AG04450 (cell line): ENCODE measurements at regions not wholly inside any gene's neighbourhood (a gene's known extent, or its start where the extent isn't known, plus 50 kb on each side); places are given as distances from the start of the nearest gene placed in this dataset.

Source experiments
- CTCF ChIA-PET: fragments of 300-600, 350-600 bp; formaldehyde crosslinking; extraction: SDS; loops from one replicate; lab custom pipeline; 2022; ENCODE audit warnings: antibody characterized with exemption, inconsistent platforms; lab: Charles Lee
- POLR2A ChIA-PET: fragments of 350-600 bp; formaldehyde crosslinking; extraction: SDS; loops from one replicate; lab custom pipeline; 2021; ENCODE audit warnings: antibody characterized with exemption, inconsistent platforms; lab: Yijun Ruan, JAX
- DNase-seq: peaks from one replicate; pipeline ENCODE4 v3.0.0-alpha.2; 2011; ENCODE audit warnings: low read depth, low spot score
- H3K27ac ChIP-seq: one replicate; pipeline ENCODE4 v1.5.1; 2012; ENCODE audit warnings: low read depth, low read length, control low read depth
- H3K27me3 ChIP-seq: one replicate; pipeline ENCODE4 v1.6.0; 2012; ENCODE audit warnings: low read length; ENCODE audit not compliant: control insufficient read depth, insufficient read depth
- H3K4me3 ChIP-seq: 2 replicates; pipeline ENCODE4 v1.5.1; 2011; ENCODE audit warnings: mild to moderate bottlenecking, low read depth, low read length, control low read depth
- H3K9me3 ChIP-seq: 2 replicates; pipeline ENCODE4 v1.5.1; 2012; ENCODE audit warnings: low read length; ENCODE audit not compliant: control insufficient read depth, insufficient read depth
- CTCF ChIP-seq: IDR thresholded peaks from 2 replicates; pipeline ENCODE4 v1.5.1; 2011; ENCODE audit warnings: low read depth, low read length, control low read depth, inconsistent platforms

DNA sequence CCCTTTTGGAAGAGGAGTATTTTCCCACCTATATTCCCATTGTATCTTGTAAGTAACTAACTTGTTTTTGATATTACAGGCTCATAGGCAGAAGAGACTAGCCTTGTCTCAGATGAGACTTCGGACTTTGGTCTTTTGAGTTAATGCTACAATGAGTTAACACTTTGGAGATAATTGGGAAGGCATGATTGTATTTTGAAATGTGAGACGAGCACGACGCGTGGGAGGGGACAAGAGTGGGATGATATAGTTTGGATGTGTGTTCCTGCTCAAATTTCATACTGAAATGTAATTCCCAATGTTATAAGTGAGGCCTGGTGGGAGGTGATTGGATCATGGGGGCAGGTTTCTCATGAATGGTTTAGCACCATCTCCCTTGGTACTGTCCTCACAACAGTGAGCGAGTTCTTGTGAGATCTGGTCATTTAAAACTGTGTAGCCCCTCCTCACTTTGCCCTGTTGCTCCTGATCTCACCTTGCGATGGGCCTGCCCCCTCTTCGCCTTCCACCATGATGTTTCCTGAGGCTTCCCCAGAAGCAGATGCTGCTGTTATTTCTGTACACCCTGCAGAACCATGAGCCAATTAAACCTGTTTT lies 721.5 kb upstream of the CTNND2 start:
- ChIA-PET POLR2A (no interaction called here), CTCF (no interaction called here)
- H3K27me3 ChIP-seq: no peaks in the 10 kb centered on the region
- no peak for DNase-seq
- TF ChIP-seq CTCF: no peak
- H3K9me3 ChIP-seq: peaks cover 34% of the 10 kb centered on the region
- no peak overlapping the region for H3K4me3 ChIP-seq
- H3K27ac ChIP-seq: no peak overlapping the region

DNA sequence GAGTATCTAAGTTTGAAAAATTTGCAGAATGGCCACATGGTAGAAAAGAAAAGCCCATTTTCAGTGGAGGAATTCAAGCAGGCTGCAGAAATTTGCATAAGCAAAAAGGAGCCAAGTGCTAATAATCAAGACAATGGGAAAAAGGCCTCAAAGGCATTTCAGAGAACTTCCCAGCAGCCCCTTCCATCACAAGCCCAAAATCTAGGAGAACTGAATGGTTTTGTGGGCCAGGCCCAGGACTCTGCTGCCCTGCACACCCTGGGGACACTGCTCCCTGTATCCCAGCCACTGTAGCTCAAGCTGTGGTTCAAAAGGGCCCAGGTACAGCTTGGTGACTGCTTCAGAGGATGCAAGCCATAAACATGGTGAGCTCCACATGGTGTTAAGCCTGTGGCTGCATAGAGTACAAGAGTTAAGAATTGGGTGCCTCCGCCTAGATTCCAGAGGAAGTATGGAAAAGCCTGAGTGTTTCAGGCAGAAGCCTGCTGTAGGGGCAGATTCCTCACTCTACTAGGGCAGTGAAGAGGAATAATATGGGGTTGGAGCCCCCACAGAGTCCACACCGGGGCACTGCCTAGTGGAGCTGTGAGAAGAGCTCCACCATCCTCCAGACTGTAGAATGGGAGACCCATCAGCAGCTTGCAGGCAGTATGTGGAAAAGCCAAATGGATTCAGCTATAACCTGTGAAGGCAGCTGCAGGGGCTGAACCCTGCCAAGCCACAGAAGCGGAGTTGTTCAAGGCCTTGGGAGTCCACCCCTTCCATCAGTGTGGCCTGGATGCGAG lies 720.7 kb upstream of the CTNND2 start:
- no peak for DNase-seq
- ChIA-PET CTCF (no interaction called here), POLR2A (no interaction called here)
- Histone ChIP-seq H3K4me3 (no peak overlapping the region), H3K9me3 (peaks cover 34% of the 10 kb centered on the region), H3K27me3 (no peaks in the 10 kb centered on the region), H3K27ac (no peak overlapping the region)
- no peak for TF ChIP-seq CTCF

DNA sequence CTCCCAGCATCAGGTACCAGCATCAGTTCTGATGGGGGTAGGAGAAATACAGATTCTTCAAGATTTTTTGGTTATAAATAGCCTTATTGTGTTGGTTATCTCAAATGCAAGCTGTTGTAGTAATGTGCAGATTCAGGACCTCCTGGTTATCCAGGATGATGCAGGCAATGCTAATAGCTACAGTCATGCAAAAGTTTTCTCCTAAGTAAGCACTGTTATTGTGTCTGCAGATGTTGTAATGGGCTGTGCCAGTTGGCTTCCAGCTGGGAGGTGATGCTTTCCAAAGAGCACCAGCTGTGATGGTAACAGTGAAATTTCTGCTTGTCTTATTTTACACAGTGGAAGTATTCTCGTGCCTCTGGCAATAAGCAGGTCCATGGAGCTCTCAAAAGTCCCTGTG lies 719.2 kb upstream of the CTNND2 start:
- Histone ChIP-seq H3K27me3 (no peaks in the 10 kb centered on the region), H3K27ac (no peak overlapping the region), H3K9me3 (peaks cover 34% of the 10 kb centered on the region), H3K4me3 (no peak overlapping the region)
- ChIA-PET POLR2A (no interaction called here), CTCF (no interaction called here)
- no peak for TF ChIP-seq CTCF
- no peak for DNase-seq

GRCh38 chr5:12616093-12616492 lies 711.8 kb upstream of the CTNND2 start:
- Histone ChIP-seq H3K27me3 (no peaks in the 10 kb centered on the region), H3K27ac (no peak overlapping the region), H3K9me3 (peaks cover 6% of the 10 kb centered on the region; the same call in 1 of the 2 replicates), H3K4me3 (no peak overlapping the region)
- ChIA-PET POLR2A (no interaction called here), CTCF (no interaction called here)
- DNase-seq: no peak
- no peak for TF ChIP-seq CTCF

- no peak for TF ChIP-seq CTCF
- no peak overlapping the region for H3K27ac ChIP-seq
- CTCF ChIA-PET: no interaction called here
- H3K9me3 ChIP-seq: peaks cover 8% of the 10 kb centered on the region; the same call in 1 of the 2 replicates
- H3K27me3 ChIP-seq: no peaks in the 10 kb centered on the region
- H3K4me3 ChIP-seq: no peak overlapping the region
- DNase-seq: no peak
- POLR2A ChIA-PET: no interaction called here
Measured at GRCh38 chr5:12615141-12615820, 711.0 kb upstream of the CTNND2 start.
